GM12872 (cell line): ENCODE measurements at regions not wholly inside any gene's neighbourhood (a gene's known extent, or its start where the extent isn't known, plus 50 kb on each side); places are given as distances from the start of the nearest gene placed in this dataset.

Source experiments
- TF ChIP-seq, protein P1 (sequence below): IDR thresholded peaks from 3 replicates; pipeline ENCODE4 v1.5.1; 2011; ENCODE audit warnings: low read depth, mild to moderate bottlenecking, low read length, moderate library complexity; ENCODE audit not compliant: insufficient read depth

DNA sequence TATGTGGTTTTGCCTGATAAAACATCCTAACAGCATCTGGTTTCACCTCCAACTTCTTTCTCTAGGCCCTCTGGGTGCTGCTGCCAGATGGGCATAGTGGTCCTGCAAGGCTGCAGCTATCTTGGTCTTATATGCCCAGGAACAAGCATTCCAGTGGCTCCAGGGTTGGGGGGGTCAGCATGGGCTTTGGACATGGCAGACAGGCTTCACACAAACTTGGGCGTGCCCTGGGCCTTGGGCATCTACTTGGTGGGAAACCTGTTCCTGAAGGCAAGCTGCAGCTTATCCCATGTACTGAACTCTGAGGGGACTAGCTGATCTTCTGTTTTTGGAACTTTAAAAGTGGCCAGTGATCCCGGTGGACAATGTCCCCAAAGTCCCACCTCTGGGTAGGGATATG is 54.9 kb upstream of the ZNF678 start:
- TF ChIP-seq, protein P1, sequence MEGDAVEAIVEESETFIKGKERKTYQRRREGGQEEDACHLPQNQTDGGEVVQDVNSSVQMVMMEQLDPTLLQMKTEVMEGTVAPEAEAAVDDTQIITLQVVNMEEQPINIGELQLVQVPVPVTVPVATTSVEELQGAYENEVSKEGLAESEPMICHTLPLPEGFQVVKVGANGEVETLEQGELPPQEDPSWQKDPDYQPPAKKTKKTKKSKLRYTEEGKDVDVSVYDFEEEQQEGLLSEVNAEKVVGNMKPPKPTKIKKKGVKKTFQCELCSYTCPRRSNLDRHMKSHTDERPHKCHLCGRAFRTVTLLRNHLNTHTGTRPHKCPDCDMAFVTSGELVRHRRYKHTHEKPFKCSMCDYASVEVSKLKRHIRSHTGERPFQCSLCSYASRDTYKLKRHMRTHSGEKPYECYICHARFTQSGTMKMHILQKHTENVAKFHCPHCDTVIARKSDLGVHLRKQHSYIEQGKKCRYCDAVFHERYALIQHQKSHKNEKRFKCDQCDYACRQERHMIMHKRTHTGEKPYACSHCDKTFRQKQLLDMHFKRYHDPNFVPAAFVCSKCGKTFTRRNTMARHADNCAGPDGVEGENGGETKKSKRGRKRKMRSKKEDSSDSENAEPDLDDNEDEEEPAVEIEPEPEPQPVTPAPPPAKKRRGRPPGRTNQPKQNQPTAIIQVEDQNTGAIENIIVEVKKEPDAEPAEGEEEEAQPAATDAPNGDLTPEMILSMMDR: no peak

GRCh38 chr1:227490478-227490877 is 72.9 kb upstream of the ZNF678 start:
- TF ChIP-seq, protein P1: no peak

GRCh38 chr1:227490001-227490400 is 73.4 kb upstream of the ZNF678 start:
- TF ChIP-seq, protein P1: no peak

DNA sequence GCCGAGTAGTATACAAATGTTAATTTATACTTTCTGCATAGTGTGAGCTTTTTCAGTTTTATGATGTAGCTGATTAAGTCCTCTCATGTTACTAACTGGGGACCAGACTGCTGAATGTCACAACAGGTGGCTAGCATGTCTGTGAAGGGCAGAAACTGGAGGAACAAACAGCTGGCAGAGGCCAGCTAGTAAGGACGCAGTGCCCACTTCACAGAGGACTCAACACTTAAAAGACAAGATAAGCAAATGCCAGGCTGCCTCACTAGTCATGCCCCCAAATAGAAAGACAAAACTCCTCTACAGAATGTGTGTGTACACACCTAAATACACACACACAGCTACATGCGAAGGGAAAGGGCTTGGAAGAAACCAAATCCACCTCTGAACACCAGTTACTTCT is 73.8 kb upstream of the ZNF678 start:
- TF ChIP-seq, protein P1: no peak

GRCh38 chr1:227487606-227488005 is 75.8 kb upstream of the ZNF678 start:
- TF ChIP-seq, protein P1: no peak

- TF ChIP-seq, protein P1: no peak
These were observed 76.8 kb upstream of the ZNF678 start for GRCh38 chr1:227486559-227486958.

DNA sequence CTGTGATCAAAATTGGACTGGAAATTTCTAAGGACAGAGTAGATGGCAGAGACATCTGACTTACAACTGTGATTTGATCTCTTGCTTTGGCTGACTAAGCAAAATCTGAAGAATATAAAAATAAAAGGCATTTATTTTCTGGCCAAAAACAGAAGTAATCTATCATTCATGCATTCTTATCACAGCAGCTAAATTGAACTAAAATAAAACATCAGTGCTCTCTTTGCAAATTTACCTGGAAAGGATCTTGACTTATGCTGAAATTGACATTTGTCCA is 81.4 kb upstream of the ZNF678 start:
- TF ChIP-seq, protein P1: no peak

- TF ChIP-seq, protein P1: no peak
These were observed 90.6 kb upstream of the ZNF678 start for GRCh38 chr1:227472772-227473171.
